HG03139 (cell line): ENCODE measurements at regions not wholly inside any gene's neighbourhood (a gene's known extent, or its start where the extent isn't known, plus 50 kb on each side); places are given as distances from the start of the nearest gene placed in this dataset.

Experiments
- ATAC-seq: cut with Tn5 transposase; IDR thresholded peaks from one replicate; pipeline ENCODE4 v1.9.1; 2021; ENCODE audit not compliant: unreplicated experiment

DNA sequence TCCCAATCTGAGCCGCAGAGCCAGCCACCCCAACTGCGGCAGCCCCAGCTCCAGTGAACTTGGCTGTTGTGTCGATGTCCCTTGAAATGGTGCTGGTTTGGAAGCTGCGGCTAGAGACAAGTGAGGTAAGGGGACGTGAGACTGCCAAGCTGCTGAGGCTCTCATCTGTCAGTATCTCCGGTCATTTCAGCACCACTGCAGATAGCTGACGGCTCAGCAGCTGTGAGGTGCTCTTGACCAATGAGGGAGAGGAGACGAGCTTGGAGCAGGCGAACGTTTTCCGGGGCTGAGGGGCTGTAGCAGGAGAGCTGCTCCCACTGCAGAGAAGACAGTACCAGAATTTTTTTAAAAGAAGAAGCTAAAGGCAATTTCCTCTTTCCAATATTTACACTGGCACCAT is 175.5 kb upstream of the CASK start:
- ATAC-seq: no peak

DNA sequence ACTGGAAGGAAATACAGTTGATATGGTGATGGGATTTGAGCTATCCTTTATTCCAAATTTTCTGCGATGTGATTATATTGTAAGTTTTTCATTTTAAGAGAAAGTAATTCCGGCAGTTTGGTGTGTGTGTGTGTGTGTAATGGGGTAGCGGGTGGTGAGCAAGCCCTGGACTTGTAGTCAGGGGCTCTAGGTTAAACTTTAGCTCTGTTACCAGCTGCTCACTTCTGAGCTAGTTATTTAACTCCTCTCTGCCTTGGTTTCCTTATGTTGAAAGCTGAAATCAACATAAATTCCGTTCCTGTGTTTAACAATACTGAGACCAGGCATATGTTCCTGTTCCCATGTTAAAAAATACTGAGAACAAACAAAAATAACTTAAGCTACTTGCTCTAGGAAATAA is 174.1 kb upstream of the CASK start:
- ATAC-seq: no peak

DNA sequence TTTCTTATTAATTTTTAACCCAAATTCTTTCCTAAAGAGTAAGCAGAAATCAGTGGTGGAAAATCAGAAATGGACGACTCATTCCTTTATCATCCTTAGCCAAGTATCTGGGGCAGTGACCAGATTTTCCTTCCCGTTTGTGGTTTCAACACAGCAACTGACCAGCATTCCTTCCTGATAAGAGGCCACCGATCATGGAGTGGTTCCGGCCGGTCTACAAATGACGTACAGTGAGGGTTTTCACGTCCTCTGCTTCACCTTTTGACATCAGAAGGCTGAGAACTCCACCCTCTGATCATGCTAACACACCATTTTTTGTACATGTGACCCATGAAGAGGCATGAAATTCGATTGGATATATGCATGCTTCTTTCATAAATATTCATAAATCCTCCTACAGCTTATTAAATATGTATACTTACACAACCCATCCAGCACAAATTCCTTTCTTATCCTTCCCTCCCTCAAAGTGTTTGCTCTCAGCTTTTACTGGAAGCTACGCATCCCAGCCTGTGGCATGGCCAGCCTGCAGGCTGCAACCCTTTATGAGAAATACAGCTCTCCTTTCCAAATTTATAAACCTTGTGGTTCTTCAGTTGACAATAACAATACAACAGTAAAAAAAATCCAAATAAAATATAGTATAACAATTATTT is 173.0 kb upstream of the CASK start:
- no peak for ATAC-seq

DNA sequence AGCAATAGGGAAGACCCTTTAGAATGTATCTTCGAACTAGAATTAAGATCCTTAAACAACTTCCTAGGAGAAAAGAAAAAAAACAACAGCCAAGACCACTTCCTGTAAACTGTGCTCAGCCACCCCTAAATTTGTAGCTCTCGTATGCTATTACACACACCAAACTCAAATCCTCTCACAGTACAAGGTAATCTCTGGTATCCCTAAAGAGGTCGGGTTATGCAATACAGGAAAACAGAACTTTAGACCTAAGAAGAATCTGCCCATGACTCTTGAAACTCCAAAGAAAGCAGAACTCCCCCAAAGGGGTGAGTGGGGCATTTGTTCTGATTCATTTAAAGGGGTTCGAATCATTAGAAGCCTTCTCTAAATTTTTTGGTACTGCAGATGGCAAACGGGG is 170.9 kb upstream of the CASK start:
- no peak for ATAC-seq

DNA sequence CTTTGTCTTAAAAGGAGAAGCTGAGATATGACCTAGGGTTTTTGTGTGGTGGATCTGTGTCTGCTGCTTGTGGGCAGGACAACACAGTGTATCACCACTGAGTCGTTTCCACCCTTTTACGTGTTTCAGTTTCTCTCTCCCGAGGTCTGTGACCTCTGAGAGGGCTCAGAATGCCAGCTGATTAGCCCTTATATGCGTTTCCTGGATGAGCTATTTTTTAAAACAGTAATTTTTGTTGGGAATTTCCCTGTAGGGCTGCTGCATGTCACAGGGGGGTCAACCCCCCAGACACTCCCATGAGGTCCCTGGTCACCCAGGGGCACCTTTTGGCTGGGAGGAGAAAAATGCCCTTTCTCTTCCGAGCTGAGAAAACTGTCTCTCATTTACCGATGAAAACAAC is 170.4 kb upstream of the CASK start:
- no peak for ATAC-seq

DNA sequence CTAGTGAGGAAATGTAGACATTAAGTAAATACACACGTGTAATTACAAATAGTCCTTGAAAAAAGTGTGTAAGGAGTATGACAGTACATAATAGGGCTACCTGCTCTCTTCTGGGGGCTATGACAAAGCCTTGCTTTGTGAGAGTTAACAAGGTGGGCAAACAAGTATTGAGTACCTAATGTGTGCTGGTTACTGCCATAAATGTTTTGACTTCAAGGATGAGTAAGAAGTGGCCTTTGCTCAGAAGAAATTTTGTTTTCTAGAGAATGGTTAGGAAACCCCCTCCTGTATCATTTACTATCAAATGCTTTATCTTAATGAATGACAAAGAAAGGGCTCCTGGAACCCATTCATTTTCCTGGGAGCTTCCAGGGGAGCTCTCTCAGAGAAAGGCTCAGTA is 167.0 kb upstream of the CASK start:
- no peak for ATAC-seq

DNA sequence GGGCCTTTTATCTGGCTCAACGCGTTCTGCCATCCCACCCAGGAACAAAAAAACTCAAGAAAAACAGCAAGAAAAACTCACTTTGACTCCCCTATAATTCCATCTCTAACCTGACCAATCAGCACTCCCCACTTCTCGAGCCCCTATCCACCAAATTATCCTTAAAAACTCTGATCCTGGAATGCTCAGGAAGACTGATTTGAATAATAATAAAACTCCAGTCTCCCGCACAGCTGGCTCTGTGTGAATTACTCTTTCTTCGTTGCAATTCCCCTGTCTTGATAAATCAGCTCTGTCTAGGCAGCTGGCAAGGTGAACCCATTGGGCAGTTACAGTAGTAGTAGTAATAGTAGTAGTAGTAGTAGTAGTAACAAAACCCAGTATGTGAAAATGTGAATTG is 165.7 kb upstream of the CASK start:
- no peak for ATAC-seq

DNA sequence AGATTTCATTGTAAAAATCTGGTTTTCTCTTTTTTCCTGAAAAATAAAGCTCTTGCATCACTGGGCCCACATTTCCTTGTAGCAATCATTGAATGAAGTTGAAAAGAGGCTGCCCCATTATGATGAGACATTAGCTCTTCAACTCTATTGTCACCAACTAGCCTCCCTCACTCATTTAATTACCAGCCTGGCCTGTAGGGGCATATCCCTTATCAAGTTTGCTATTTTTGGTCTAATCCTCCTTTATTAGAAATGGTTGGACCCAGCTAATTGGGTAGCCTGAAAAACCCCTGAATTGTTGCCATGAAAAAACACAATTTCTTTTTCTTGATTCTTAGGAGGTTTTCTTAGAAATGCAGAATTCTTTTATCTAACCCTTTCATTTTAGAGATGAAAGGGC is 164.6 kb upstream of the CASK start:
- ATAC-seq: no peak

DNA sequence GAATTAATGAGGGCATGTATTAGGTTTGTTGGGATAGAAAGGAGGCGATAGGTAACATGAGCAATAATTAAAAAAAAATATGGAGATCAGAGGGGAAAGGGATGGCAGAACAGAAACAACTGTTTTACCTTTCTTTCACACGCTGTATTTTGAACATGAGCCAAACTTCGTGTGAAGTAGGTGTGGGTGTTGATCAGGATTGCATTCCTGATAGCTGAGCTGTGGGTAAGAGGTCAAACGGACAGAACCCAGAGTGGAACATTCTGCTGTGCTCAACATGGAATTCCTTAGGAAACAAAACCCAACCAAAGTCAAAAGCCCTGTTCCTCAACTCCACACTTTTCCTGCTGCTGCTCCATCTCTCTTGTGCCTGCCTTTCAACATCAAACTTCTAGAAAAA is 162.5 kb upstream of the CASK start:
- ATAC-seq: no peak

DNA sequence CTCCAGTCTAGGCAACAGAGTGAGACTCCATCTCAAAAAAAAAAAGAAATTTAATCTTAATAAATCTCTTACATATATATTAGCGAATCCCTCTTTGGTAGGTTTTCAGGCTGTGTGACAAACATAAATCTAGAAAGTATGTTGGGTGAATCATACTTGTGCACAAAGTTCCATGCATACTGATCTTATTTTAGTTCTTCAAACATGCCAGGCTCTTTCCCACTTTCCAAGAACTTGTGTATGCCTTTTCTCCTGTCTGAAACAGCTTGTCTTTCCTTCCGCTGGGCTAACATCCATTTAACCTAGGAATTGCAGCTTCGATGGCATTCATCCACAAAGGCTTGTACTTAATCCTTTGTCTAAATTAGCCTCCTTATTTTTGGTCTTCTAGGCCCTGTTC is 156.6 kb upstream of the CASK start:
- no peak for ATAC-seq

DNA sequence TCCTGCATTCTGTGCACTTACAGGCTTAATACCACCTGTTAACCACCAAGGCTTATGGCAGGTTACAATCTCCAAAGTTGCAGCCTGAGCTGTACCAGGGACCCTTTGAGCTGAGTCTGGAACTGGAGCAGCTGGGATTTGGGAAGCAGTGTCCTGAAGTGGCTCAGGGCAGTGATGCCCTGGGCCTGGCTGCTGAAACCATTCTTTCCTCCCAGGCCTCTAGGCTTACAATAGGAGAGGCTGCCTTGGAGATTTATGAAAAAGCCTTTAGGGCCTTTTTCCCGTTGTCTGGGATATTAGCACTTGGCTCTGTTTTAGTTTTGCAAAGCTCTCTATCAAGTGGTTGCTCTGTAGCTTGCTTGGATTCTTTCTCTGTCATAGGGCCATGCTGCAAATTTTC is 154.3 kb upstream of the CASK start:
- no peak for ATAC-seq

DNA sequence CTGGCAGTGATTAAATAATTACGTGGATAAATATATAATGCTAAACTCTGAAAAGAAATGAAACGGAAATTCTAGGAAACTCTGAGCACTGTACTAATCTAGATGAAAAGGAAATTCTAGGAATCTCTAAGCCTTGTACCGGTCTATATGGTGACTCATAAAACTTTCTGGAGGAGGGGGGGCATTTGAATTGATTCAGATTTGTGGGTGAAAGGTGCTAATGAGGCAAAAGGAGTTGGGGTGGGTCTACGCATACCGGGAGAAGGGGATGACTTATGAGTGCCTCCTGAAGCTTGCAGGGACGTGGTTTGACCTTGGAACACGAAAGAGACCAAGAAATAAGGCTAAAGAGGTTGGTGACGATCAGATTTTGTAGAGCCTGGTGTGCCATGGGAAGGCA is 151.7 kb upstream of the CASK start:
- ATAC-seq: no peak

DNA sequence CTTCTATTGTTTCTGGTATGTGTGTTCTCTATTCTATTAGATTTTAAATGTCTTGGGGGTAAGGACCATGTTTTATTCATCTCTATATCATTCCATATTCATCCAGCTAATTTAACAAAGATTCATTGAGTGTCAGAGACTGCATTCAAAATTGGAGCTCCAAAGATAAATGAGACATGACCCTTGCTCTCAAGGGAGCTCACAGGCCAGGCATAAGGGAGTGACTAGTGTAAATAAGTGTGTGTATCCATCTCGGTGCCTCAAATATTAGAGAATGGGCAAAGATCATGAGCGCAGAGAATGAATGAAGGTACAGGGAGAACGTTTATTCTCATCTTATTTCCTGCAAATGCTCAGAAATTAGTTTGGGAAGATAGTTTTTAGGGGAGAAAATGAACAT is 150.1 kb upstream of the CASK start:
- no peak for ATAC-seq

DNA sequence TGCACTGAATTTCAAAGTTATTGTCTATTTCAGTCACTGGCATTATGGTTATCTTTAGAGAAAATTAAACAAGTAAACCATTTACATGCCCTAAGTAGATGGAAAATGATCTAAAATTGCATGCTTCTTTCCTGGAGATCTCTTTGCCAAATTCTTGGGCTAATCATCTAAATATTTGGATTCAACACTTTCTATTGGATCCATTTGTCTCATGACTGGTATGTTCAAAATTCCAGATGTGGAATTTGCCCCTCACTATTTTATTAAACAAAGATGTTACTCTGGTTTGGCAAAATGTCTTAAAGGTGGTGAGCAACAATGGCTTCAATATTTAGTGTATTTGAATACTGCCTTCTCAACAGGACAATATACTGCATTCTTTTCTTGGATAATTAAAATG is 147.5 kb upstream of the CASK start:
- ATAC-seq: no peak

DNA sequence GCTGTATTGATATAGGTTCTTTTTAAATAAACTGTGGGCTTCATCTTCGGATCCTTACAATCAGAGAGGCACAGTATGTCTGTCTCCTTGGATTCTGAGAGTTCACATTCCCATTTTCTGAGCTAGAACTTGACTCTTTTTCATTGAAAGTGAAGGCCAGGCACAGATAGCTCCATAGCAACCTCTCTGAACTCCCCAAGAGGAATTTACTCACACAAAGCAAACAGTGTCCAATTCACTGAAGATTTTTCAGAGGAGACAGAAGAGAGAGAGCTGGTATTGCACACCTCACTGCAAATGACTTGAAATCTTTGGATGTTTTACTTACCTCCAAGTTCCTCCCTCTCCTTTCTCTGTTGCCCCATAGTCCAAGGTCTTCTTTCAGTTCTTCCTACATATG is 130.9 kb upstream of the CASK start:
- no peak for ATAC-seq

DNA sequence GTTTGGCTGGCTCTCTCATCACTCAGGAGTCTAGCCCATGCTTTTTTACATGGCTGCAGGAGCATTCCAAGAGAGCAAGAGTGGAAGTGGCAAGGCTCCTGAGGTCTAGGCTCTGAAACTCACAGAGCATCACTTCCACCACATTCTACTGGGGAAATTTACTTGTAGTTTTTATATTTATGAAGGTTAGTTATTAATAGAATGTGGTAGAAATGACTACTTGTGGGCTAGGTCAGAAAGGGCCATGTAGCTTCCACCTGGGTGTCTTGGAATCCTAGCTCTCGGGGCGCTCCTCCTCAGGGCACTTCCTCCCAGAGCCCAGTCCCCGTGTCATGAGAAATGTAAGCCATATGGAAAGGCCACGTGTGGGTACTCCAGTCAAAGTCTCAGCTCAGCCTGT is 127.0 kb upstream of the CASK start:
- no peak for ATAC-seq

DNA sequence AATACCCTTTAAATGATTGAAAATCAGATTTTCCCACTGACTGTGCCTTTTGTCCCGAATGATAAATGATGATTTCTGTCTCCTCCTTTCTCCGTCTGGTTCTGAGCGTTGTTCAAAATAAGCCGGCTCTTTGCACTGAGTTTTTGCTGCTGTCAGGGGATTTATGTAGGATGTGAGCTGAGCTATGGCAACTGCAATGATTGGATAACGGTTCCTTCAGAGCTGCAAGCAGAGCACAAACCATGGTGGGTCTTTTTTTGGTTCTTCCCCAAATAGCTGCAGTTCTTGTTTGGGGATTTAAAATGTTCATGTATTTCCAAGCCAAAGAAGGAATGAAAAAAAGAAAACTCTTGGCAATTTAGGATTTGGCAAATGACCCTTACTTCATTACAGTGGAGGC is 124.5 kb upstream of the CASK start:
- ATAC-seq: no peak

DNA sequence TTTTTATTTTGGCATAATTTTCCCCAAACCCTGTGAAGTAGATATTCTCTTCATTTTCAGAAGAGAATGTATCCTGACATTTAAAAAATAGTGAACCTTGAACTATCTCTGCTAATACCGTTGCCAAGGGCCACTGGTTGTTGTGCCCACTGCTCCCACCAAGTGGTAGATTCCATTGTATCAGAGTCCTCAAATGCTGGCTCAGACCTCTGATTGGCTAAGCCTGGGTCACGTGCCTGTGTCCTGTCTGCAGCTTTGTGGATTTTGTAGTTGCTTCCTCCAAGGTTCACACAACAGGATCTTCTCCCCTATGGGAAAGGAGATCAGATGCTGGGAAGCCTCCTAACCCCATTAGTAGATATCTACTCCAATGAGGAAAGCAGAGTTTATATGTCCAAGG is 104.8 kb upstream of the CASK start:
- ATAC-seq: no peak

DNA sequence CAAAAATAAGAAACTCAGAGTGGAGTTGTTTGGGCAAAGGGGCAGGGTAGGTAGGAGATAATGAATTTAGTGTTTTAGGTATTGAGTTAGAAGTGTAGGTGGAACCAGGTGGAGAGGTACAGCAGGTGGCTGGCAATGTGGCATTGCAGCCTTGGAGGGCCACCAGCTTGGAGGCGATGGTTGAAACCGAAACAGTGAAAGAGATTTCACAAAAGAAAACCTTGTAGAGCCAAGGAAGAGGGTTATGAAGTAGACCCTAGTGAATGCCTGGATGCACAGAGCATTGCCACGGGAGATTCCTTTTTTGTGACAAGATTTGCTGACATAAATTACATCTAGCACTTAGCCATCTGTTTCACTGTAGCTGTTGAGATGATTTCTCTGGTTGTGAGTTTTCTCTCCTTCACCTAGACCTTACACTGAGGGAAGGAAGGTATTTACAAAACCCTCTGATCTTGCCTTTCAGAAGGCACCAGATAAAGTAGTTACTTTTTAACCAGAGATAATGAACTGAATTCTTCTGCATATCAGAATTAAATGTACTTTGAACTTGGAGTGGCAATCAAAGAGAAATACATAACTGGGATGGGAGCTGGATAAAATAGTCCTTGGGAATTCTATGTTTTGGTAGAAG is 104.1 kb upstream of the CASK start:
- no peak for ATAC-seq

DNA sequence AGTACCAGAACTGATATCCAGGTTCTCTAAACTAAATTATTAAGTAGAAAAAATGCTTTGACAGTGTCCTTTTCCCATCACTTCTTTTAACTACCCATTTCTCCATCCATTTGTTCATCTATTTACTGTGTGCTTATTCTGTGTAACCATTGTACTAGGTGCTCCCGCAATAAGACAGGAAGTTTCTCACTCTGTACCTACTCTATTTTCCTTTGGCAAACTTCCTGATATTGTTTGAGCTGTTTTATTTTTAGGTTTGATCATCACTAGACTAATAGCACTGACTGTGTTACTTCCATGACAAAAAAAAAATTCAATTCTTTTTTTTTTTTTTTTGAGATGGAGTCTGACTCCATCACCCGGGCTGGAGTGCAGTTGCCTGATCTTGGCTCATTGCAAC is 102.5 kb upstream of the CASK start:
- no peak for ATAC-seq

DNA sequence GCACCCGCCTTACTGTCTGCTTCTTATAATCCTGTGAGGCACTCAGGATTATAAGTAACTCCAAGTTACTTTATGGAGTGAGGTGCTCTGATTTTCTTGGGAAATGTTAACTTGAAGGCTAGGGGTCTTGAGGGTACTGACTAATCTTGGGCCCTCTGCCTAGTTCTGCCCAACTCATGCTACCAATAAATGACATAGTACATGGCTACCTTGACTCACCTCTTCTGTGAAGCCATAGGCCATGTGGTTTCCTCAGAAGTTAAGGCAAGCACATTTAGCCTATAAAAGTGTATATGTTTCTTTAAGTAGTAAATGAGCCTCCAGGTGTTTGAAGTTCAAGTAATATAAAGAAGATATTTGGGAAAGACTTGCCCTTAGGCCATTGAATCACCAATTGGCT is 99.8 kb upstream of the CASK start:
- no peak for ATAC-seq

DNA sequence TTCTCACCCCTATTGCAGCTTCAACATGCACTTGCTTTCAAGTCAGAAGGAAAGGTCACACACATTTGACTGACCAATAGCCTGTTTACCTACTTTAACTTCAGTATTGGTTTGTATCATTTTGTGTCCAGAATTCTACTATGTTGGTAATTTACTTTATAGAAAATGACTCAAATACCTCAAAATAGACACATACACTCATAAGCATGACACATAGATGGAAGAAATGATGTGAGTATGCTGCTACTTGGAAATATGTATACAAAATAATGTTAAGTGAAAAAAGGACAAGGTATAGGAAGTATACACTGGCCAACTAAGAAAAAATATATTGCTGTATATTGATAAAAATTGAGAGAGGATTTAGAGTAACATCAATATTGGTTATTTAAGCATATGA is 98.8 kb upstream of the CASK start:
- ATAC-seq: no peak

DNA sequence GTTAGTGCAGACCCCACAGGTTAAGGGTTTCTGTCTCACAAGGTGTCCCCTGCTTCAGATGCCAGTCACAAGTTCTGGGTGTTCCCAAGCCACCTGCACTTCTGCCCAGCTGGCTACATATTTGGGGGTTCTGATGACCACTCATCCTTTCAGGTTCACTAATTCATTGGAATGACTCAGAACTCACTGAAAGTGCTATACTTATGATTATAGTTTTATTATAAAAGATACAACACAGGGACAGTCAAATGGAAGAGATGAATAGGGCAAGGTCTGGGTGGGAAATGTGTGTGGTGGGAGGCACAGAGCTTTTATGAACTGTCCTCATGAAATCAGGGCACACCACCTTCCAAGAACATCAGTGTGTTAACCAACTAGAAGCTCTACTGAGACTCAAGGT is 97.7 kb upstream of the CASK start:
- no peak for ATAC-seq
